ENCODE measurements at regions not wholly inside any gene's neighbourhood (a gene's known extent, or its start where the extent isn't known, plus 50 kb on each side); places are given as distances from the start of the nearest gene placed in this dataset.

- DNase-seq (ENCODE audit: low read depth in 2 of 2), result no peak
These were observed 107.4 kb upstream of the NAV3 start for GRCh38 chr12:77723308-77723707.

DNA sequence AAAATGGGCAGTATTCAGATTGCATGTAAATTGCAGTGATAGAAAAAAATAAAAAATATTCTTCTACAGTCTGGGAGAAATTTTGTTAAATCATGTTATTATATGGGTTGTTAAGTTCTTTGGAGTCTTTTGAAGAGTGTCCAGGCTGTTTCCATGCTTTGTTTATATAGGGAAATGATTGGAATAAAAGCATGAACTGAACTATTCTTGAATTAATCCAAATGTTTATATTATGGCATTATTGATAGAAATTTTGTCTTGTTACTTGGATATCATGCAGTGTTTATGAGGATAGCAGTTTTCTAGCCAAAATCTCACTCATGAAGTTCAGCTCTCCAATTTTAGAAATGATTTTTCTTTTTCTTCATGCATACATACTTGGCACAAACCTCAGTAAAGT lies 108.2 kb upstream of the NAV3 start:
- no peak for DNase-seq (ENCODE audit: low read depth in 2 of 2)

DNA sequence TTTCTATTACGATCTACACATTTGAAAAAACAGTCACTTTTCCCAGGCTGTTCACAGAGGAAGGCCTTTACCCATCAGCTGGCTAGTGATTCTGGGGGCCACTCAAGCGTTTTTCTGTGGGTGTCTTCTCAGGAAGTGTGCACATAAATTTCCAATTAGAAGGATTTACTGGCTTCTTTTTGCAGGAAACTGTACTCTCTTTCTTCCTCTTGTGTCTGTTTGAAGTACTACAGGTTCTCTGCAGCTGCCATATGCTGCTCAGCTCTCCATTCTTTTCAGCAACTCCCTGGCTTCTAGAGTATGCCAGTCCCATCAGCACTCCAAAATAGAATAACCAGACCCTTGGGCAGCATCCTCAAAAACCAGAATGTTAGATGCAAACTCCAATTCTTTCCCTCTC lies 110.4 kb upstream of the NAV3 start:
- no peak for DNase-seq (ENCODE audit: low read depth in 2 of 2)

DNA sequence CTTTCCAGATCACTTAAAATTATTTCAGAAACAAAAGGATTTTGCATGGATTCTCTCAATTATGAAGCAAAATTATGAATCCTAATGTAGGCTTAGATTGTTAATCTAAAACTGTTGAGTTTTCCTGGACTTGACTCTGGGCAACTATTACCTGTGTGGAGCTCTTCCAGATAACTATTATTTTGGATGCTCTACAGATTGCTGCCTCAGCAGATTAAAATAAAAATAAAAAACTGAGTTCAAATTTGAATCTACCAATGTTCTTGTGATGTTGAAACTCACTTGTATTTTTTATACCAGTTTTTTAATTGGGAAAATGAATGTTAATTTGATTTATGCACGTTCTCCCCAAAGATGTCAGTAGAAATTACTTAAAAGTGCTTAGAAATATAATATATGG lies 120.5 kb upstream of the NAV3 start:
- no peak for DNase-seq (ENCODE audit: low read depth in 2 of 2)

GRCh38 chr12:77697126-77697525 lies 133.6 kb upstream of the NAV3 start:
- no peak for DNase-seq (ENCODE audit: low read depth in 2 of 2)

DNA sequence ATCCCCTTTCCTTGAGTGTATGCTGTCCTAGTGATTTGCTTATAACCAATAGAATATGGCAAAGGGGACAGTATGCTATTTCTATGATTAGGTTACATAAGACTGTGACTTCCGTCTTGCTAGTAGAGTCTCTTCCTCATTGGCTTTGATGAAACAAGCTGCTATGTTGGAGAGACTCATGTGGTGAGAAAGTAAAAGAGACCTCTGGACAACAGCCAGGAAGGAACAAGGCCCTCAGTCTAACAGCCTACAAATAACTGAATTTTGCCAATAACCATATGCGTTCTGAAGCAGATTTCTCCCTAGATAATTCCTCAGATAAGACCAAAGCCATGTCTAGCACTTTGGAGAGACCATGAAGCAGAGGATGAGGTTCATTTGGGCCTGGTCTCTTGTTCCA lies 134.5 kb upstream of the NAV3 start:
- DNase-seq (ENCODE audit: low read depth in 2 of 2), result no peak

DNA sequence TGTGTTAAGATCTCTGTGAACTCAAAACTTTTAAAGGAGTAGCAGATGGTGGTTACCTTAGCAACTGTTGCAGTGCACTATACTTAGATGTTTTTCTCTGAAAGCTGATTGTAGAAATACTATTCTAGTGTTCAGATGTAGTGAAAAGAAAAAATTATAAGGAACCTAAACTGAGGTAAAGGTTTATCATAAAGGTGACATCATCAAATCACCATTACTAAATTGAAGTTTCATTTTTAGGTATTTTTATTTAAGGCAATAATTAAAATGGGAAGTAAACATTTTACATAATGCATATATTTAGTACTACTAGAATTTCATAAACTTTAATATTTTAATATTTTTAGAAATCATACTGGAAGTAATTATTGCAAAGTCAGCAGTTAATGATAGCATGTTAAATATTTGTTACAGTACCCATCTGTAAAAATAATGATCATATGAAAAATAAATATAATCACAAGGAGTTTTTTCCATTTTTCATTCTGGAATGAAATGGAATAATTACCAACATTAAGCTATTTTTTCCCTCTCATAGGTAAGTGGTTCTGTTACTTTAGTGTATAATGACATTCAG lies 141.1 kb upstream of the NAV3 start:
- DNase-seq (ENCODE audit: low read depth in 2 of 2), result no peak

DNA sequence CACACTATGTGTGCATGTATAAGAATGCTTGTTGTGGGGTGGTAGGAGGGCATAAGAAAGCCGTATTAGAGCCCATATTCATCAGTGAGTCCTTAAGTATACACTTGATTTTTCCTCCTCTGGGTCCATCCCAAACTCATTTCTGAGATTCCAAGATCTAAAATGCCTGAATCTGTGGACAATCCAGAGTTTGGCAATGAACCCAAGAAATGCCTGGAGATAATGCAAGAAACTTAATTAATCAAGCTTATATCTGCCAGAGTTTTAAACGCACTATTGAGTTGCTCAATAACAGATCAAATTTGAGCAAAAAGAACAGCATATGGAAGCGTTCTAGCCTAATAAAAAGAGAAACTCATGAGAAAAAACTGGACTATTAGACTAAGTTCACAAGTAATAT lies 143.4 kb upstream of the NAV3 start:
- DNase-seq (ENCODE audit: low read depth in 2 of 2), result no peak

DNA sequence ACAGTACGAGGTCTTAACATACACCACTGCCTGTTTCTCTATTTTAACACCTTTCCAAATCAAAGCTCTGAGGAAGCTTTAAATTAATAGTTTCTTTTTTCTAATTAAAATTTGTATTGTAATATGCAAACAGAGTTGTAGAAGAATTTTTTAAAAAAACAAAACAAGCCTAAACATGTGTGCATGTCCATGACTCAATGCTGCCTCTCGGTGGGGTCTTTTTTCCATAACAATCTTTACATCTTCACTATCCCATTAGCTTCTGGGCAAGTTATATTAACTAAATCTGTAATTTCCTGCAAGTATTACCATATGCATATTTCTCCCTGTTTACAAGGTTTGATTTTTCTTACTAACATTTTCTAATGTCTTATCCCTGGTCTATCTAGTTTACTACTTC lies 143.9 kb upstream of the NAV3 start:
- DNase-seq (ENCODE audit: low read depth in 2 of 2), result no peak

- DNase-seq (ENCODE audit: low read depth in 2 of 2), result no peak
These were observed 144.8 kb upstream of the NAV3 start for GRCh38 chr12:77685901-77686300.

DNA sequence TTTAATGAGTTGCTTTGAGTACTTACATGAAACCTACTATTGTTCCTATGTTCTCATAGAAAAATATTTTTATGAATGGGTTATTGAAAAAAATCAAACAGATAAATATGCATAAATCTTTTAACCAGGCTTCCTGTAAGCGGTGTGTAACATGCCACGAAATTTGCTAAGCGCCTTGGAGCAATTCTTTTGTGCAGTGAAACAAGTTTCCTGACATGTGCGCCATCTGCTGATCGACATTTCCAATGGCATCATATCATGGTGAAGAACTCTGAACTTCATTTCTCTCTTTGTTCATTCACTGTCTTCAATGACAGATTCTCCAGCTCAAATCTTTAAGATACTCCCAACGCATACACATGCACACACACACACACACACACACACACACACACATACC lies 145.6 kb upstream of the NAV3 start:
- DNase-seq (ENCODE audit: low read depth in 2 of 2), result no peak

- DNase-seq (ENCODE audit: low read depth in 2 of 2), result no peak
These were observed 148.2 kb upstream of the NAV3 start for GRCh38 chr12:77682488-77682887.

DNA sequence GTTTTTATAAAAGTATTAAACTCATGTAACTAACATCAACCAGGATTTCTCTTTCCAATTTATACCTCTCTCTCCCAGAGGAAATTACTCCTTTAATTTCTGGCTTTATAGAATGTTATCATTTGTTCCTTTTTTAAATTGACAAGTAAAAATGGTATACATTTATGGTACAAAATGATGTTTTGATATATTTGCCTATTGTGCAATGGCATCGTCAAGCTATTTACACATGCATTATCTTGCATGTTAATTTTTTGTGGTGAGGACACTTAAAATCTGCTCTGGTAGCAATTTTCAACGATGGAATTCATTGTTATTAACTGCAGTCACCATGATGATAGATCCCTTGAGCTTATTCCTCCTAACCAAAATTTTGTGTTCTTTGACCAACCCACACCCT lies 149.0 kb upstream of the NAV3 start:
- DNase-seq (ENCODE audit: low read depth in 2 of 2), result no peak

- no peak for DNase-seq (ENCODE audit: low read depth in 2 of 2)
These were observed 151.0 kb upstream of the NAV3 start for GRCh38 chr12:77679686-77680085.

GRCh38 chr12:77678621-77679020 lies 152.1 kb upstream of the NAV3 start:
- no peak for DNase-seq (ENCODE audit: low read depth in 2 of 2)

DNA sequence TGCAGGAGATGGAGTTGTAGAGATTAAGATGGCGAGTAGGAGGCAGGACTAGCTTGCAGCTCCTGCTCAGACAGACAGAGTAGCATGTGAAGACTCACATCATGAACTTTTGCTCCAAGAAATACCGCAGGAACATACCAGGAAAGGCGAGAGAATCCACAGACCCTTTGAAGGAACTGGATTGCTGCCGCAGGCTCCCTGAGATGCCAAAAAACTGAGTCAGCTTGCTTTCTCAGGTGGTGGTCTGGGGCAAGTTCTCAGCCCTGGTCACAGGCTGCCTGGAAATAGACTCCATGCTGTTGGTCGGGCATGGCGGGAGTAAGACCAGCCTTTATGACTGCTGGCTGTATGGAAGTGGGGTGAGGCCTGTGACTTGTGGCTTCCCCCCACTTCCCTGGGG lies 163.6 kb upstream of the NAV3 start:
- DNase-seq (ENCODE audit: low read depth in 2 of 2), result no peak

DNA sequence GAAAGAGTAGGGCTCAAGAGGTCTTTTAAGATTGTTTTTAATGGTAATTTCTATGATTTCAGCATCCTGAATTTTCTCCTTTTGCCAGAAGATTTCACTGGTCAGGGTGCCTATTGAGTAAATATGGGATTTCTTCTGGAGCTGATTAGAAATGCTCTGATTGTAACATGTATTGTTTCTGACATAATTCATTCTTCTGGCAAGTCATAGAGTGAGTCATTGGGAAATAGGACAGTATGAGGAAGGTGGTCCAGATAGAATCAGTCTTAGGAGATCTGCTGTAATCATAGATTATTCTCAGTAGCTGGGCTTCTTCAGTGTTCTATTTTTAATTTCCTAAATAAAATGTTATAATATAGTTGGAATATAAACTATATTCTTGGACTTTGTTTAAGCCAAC lies 182.0 kb upstream of the NAV3 start:
- no peak for DNase-seq (ENCODE audit: low read depth in 2 of 2)

GRCh38 chr12:77645966-77646598 lies 184.6 kb upstream of the NAV3 start:
- no peak for DNase-seq (ENCODE audit: low read depth in 2 of 2)

- DNase-seq (ENCODE audit: low read depth in 2 of 2), result no peak
These were observed 185.6 kb upstream of the NAV3 start for GRCh38 chr12:77644915-77645605.

DNA sequence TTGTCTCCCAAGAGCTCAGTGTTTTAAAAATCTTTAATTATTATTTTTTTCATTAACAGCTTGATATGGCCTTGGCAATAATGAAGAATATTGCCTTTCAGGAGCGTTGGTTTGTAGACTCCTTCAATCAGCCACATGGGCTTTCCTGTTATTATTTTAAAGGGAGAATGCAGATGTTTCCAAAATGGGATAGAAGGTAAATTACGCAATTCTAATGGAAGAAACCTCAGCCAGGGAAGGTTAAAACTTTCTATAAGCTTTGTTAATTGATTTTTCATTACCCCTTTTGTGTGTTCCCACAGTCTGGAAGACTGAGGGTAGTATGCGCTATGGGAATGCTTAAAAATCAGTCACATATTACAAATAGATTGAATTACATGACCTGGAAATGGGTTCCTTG lies 188.4 kb upstream of the NAV3 start:
- DNase-seq (ENCODE audit: low read depth in 2 of 2), result no peak

GRCh38 chr12:77640356-77640755 lies 190.3 kb upstream of the NAV3 start:
- DNase-seq (ENCODE audit: low read depth in 2 of 2), result no peak

- no peak for DNase-seq (ENCODE audit: low read depth in 2 of 2)
These were observed 199.8 kb upstream of the NAV3 start for GRCh38 chr12:77630790-77631445.

GRCh38 chr12:77630344-77630743 lies 200.3 kb upstream of the NAV3 start:
- no peak for DNase-seq (ENCODE audit: low read depth in 2 of 2)

Measured in stimulated activated CD8-positive, alpha-beta memory T cell treated with anti-CD3 and anti-CD28 coated beads, Interleukin-2, amount 100 ng/mL, for 48 hours (primary cell).